GM12891 (cell line): ENCODE measurements at regions not wholly inside any gene's neighbourhood (a gene's known extent, or its start where the extent isn't known, plus 50 kb on each side); places are given as distances from the start of the nearest gene placed in this dataset.

Experiments used
- POLR2A ChIP-seq: IDR thresholded peaks from 2 replicates; pipeline ENCODE4 v1.6.1; 2011; ENCODE audit warnings: low read depth, low read length, control low read depth
- POLR2AphosphoS5 ChIP-seq: IDR thresholded peaks from 2 replicates; pipeline ENCODE4 v1.6.1; 2011; ENCODE audit warnings: low read depth, low read length, control low read depth
- SPI1 ChIP-seq: IDR thresholded peaks from 2 replicates; pipeline ENCODE4 v1.6.1; 2011; ENCODE audit warnings: low read depth, low read length, control low read depth
- TAF1 ChIP-seq: IDR thresholded peaks from 2 replicates; pipeline ENCODE4 v1.6.1; 2011; ENCODE audit warnings: low read depth, low read length, control low read depth

GRCh38 chr21:35142036-35142815 is 93.1 kb upstream of the RUNX1 start:
- no peak for TF ChIP-seq POLR2A
- TF ChIP-seq POLR2AphosphoS5 = no peak
- TF ChIP-seq TAF1 = no peak
- TF ChIP-seq SPI1 = no peak
